22Rv1 (cell line): ENCODE measurements at regions not wholly inside any gene's neighbourhood (a gene's known extent, or its start where the extent isn't known, plus 50 kb on each side); places are given as distances from the start of the nearest gene placed in this dataset.
"Not testable (repeated sequence)": the region's sequence is repeated elsewhere in the genome, so short reads cannot be mapped to it uniquely, and the experiment has no call there.

Source experiments
- H3K27ac ChIP-seq: fragments of 450-650 bp; 2 replicates; pipeline ENCODE4 v1.5.1; 2017
- ZFX ChIP-seq: fragments of 450-650 bp; IDR thresholded peaks from 2 replicates; pipeline ENCODE4 v1.6.1; 2017; ENCODE audit warnings: antibody characterized with exemption, borderline replicate concordance
- TF ChIP-seq, protein P1 (sequence below): fragments of 450-650 bp; IDR thresholded peaks from 2 replicates; pipeline ENCODE4 v1.5.1; 2017; ENCODE audit warnings: mild to moderate bottlenecking

DNA sequence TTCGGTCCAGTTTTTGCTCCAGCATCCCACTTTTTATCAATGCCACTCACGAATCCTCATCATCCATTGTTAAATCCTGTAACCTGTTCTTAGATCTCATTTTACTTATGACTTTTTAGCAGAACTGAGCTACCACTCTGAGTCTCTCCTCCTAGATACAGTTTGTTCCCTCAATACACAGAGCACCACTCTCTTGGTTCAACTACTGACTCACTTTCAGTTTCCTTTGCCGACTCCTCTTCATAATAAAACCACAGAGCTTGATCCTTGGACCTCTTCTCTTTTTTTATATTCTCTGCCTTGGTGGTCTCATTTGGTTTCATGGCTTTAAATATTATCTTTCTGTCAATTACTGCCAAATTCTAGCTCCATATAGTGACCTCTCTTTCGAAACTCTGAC lies 150.3 kb downstream of the SLITRK5 start:
- no peak overlapping the region for H3K27ac ChIP-seq
- TF ChIP-seq ZFX, result no peak
- TF ChIP-seq, protein P1, sequence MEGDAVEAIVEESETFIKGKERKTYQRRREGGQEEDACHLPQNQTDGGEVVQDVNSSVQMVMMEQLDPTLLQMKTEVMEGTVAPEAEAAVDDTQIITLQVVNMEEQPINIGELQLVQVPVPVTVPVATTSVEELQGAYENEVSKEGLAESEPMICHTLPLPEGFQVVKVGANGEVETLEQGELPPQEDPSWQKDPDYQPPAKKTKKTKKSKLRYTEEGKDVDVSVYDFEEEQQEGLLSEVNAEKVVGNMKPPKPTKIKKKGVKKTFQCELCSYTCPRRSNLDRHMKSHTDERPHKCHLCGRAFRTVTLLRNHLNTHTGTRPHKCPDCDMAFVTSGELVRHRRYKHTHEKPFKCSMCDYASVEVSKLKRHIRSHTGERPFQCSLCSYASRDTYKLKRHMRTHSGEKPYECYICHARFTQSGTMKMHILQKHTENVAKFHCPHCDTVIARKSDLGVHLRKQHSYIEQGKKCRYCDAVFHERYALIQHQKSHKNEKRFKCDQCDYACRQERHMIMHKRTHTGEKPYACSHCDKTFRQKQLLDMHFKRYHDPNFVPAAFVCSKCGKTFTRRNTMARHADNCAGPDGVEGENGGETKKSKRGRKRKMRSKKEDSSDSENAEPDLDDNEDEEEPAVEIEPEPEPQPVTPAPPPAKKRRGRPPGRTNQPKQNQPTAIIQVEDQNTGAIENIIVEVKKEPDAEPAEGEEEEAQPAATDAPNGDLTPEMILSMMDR, result no peak

DNA sequence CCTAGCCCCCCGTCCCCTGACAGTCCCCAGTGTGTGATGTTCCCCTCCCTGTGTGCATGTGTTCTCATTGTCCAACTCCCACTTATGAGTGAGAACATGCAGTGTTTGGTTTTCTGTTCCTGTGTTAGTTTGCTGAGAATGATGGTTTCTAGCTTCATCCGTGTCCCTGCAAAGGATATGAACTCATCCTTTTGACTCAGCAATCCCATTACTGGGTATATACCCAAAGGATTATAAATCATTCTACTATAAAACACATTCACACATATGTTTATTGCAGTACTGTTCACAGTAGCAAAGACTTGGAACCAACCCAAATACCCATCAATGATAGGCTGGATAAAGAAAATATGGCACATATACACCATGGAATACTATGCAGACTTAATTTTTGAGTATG lies 155.1 kb downstream of the SLITRK5 start:
- H3K27ac ChIP-seq, result not testable (repeated sequence)

DNA sequence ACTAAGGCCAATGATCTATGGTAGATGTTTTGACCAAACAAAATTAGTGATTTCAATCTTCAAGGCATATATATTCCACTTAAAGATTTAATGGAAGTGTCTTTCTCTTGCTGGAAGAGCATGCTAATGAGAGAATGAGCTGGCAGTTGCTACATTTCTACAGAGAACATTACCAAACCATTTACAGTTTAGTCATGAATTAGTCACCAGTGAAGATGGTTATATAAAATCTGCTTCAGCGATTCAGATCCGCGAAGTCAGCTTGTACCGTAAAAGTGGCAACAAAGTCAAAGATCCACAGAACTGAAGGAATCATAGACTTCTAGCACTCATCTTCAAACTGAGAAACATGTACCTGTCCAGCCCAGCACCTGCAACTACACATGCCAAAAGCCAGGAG lies 156.3 kb downstream of the SLITRK5 start:
- TF ChIP-seq ZFX, result no peak
- H3K27ac ChIP-seq, result no peak overlapping the region

DNA sequence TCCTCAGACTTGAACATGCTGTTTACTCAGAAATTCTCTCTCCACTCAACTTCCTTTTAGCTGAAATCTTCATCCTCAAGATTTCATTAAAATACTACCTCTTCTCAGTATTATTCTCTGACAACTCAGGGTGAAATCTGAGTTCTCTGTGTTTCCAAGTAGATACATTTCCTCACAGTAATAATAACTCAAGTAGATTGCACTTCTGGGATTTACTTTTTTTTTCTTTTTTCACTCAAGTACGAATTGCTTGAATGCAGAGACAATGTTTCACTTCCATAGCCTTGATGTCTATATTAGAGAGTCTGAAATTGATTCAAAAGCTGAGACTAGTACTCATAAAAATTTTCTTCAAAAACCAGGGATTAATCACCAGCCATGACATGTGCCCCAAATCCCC lies 166.4 kb downstream of the SLITRK5 start:
- H3K27ac ChIP-seq, result no peak overlapping the region
- TF ChIP-seq, protein P1, result no peak
- no peak for TF ChIP-seq ZFX

DNA sequence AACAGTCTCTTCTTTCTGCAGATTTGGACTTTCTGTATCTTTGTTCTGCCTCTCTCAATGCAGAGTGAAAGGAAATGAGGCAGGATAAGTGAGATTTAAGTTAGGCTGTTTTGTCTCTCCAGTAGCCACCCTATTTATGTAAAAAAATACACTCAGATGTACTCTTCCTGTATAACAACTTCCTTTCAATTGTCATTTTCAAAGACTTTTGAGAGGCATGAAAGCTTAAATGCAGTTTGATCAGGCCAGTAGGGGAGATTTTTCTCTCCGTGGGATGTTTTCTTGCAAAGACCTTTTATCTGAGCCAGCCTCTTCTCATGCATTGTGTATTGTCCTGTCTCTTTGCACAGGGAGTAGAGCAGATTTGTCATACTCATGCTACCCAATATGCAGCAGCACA lies 166.8 kb downstream of the SLITRK5 start:
- H3K27ac ChIP-seq, result no peak overlapping the region
- no peak for TF ChIP-seq ZFX
- TF ChIP-seq, protein P1, result no peak

DNA sequence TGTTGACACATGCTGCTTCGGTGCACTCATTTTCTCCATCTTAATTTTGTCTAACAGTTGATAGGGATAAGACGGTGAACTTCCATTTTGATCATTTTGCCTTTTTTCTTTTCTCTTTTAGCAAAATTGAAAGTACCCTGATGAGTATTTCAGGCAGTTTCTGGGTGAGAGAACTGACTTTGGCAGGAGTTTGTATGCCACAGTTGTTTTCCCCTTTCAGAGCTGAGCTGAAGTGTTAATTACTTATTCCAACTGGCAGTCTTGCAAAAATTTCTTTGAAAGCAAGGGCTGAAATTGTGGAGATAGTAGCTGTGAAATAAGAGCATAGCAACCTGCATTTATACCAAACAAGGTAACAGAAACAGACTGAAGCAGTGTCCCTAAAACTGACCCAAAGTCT lies 180.2 kb downstream of the SLITRK5 start:
- TF ChIP-seq, protein P1, result no peak
- TF ChIP-seq ZFX, result no peak
- no peak overlapping the region for H3K27ac ChIP-seq

DNA sequence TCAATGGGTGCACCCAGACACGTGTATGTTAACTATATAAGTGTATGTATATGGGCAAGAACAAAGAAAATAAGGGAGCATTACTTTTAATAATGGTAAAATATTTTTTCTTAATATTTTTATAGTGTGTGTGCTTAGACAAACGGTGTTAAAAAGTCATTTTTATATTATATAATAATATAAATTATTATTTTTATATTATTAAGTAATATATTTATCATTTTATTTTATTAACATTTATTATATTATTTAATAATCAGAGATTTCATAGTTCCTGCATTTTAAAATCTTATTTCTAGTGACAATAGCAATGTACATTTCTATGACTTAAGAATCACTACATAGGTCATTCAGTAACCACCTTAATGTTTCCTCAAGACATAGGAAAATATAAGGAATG lies 184.4 kb downstream of the SLITRK5 start:
- H3K27ac ChIP-seq, result no peak overlapping the region
- TF ChIP-seq, protein P1, result no peak

DNA sequence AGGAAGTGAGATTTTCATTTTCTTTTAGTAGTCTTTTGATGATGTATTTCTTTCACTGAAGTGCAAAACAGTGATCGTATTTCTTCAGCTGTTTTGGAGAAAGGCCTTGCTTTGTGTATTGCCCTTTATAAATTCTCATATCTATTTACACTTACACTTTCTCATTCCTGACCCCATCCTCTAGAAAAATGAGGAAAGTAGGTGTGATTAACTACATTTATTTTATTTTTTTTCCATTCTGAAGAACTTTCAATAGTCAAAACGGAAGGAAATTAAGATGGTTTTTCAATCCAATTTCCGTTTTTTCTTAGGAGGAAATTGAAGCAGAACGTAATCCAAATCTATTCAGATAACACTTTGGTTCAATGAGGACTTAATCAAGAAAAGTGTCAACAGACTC lies 188.1 kb downstream of the SLITRK5 start:
- H3K27ac ChIP-seq, result no peak overlapping the region
- no peak for TF ChIP-seq ZFX
- TF ChIP-seq, protein P1, result no peak

DNA sequence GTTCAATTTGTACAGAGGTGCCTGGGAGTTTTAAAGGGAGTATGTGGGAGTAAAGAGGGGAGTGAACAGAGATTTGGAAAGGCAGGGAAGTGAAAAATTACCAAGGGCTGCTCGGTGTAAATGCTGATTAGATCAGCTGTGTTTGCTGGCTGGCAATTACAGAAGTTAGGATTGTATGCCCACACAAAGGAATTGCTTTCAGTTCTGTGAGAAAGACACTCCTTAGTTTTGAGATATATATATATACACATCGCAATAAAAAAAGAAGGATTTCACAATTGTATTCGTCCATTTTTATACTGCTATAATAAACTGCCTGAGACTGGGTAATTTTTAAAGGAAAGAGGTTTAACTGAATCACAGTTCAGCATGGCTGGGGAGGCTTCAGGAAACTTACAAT lies 196.3 kb downstream of the SLITRK5 start:
- no peak overlapping the region for H3K27ac ChIP-seq
- TF ChIP-seq, protein P1, result no peak
- no peak for TF ChIP-seq ZFX
